Lower leg skin (tissue), 3 donors: ENCODE measurements at regions not wholly inside any gene's neighbourhood (a gene's known extent, or its start where the extent isn't known, plus 50 kb on each side); places are given as distances from the start of the nearest gene placed in this dataset.

Source experiments
- POLR2A ChIP-seq, 2 donors: fragments of 450-650 bp; IDR thresholded peaks; one replicate each; pipeline ENCODE4 v1.6.1; 2016 to 2017; ENCODE audit warnings: antibody characterized with exemption in 2 of 2, mild to moderate bottlenecking in 1 of 2, moderate library complexity in 1 of 2
- TF ChIP-seq, protein P1 (sequence below), 3 donors: fragments of 450-650 bp; IDR thresholded peaks; one replicate each; pipeline ENCODE4 v1.5.1; 2016; ENCODE audit warnings: antibody characterized with exemption in 3 of 3, mild to moderate bottlenecking in 3 of 3, moderate library complexity in 2 of 3

DNA sequence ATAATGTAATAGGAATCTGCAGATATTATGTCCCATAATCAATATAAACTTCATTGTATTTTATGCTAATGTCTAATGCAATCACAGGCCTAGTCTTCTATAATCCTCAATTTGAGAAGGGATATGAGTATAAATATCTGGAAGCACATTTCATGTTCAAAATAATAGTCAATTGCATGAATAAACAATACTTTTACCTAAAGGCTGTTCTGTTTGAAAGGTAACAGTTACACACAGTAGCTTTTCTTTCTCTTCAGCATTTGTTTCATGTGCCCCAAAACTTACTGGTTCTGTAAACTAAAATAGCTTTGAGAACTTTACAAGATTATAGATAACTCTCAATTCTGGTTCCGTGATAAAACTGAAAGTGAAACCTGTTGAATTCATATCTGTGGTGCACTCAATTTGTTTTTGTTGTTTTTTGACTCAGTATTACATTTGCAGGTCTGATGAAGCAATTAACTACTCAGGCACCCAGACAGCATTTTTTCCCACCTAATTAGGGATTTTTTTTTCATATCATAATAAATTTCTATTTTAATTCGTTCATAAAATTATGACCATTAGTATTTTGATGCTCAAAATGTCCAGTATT is 1193.8 kb downstream of the SLITRK1 start:
- TF ChIP-seq, protein P1, sequence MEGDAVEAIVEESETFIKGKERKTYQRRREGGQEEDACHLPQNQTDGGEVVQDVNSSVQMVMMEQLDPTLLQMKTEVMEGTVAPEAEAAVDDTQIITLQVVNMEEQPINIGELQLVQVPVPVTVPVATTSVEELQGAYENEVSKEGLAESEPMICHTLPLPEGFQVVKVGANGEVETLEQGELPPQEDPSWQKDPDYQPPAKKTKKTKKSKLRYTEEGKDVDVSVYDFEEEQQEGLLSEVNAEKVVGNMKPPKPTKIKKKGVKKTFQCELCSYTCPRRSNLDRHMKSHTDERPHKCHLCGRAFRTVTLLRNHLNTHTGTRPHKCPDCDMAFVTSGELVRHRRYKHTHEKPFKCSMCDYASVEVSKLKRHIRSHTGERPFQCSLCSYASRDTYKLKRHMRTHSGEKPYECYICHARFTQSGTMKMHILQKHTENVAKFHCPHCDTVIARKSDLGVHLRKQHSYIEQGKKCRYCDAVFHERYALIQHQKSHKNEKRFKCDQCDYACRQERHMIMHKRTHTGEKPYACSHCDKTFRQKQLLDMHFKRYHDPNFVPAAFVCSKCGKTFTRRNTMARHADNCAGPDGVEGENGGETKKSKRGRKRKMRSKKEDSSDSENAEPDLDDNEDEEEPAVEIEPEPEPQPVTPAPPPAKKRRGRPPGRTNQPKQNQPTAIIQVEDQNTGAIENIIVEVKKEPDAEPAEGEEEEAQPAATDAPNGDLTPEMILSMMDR (IDR thresholded peaks at IDR 0.05), result no peak
- no peak for TF ChIP-seq POLR2A (IDR thresholded peaks at IDR 0.05)
